ENCODE measurements at regions not wholly inside any gene's neighbourhood (a gene's known extent, or its start where the extent isn't known, plus 50 kb on each side); places are given as distances from the start of the nearest gene placed in this dataset.
"Not testable (repeated sequence)": the region's sequence is repeated elsewhere in the genome, so short reads cannot be mapped to it uniquely, and the experiment has no call there.

- ATAC-seq (ENCODE audit: low FRiP score in 2 of 2) (no peak), DNase-seq (peak in 1 of 2 donors; percentile 61)
- Histone ChIP-seq H3K9me3 (no peaks in the 10 kb centered on the region), H3K27ac (no peak overlapping the region), H3K27me3 (no peaks in the 10 kb centered on the region), H3K4me1 (peaks cover 0 to 5% (median 0%) of the 10 kb centered on the region in 4 donors), H3K36me3 (no peaks in the 10 kb centered on the region), H3K4me3 (no peak overlapping the region)
- no peak for TF ChIP-seq EP300 (IDR thresholded peaks at IDR 0.05)
- TF ChIP-seq POLR2AphosphoS5 (IDR thresholded peaks at IDR 0.05), result no peak
- TF ChIP-seq CTCF (IDR thresholded peaks at IDR 0.05), result no peak
- no peak for TF ChIP-seq POLR2A (IDR thresholded peaks at IDR 0.05)
- WGBS, 2 donors, result 62 to 85% methylated on average over 21 to 38 of the region's 41 CpGs
Measured at GRCh38 chr20:30281584-30282197, 975.8 kb upstream of the DEFB115 start.

- DNase-seq, result peak in 1 of 2 donors; percentile 93
- not testable (repeated sequence) for H3K36me3 ChIP-seq; ATAC-seq (ENCODE audit: low FRiP score in 2 of 2); H3K9me3 ChIP-seq; H3K4me1 ChIP-seq; H3K27me3 ChIP-seq
- H3K4me3 ChIP-seq, result peak overlapping the region in 3 of 4 donors; percentile 33 to 63 (median 52)
- WGBS, 2 donors, result 48 to 52% methylated on average over 21 to 47 of the region's 47 CpGs
- H3K27ac ChIP-seq, result peak overlapping the region in 2 of 4 donors; percentile 14 to 56
Measured at GRCh38 chr20:30283476-30284280, 973.8 kb upstream of the DEFB115 start.

GRCh38 chr20:30284281-30284905, 973.1 kb upstream of the DEFB115 start:
- Histone ChIP-seq H3K27ac (no peak overlapping the region), H3K4me3 (peak overlapping the region in 3 of 4 donors; percentile 33 to 63 (median 52)), H3K4me1 (peaks cover 0 to 5% (median 0%) of the 10 kb centered on the region in 4 donors), H3K9me3 (no peaks in the 10 kb centered on the region), H3K27me3 (no peaks in the 10 kb centered on the region), H3K36me3 (no peaks in the 10 kb centered on the region)
- TF ChIP-seq POLR2A (IDR thresholded peaks at IDR 0.05) (no peak), EP300 (IDR thresholded peaks at IDR 0.05) (no peak), POLR2AphosphoS5 (IDR thresholded peaks at IDR 0.05) (no peak), CTCF (IDR thresholded peaks at IDR 0.05) (no peak)
- ATAC-seq (ENCODE audit: low FRiP score in 2 of 2) (no peak), DNase-seq (no peak)
- 63 to 83% methylated on average over 19 to 31 of the region's 33 CpGs for WGBS, 2 donors

- DNase-seq, result peak in 1 of 2 donors; percentile 37
- Histone ChIP-seq H3K27me3 (no peaks in the 10 kb centered on the region), H3K27ac (no peak overlapping the region), H3K36me3 (no peaks in the 10 kb centered on the region), H3K9me3 (no peaks in the 10 kb centered on the region), H3K4me1 (peaks cover 0 to 10% (median 0%) of the 10 kb centered on the region in 4 donors), H3K4me3 (no peak overlapping the region)
- TF ChIP-seq POLR2A (IDR thresholded peaks at IDR 0.05), result no peak
- no peak for TF ChIP-seq POLR2AphosphoS5 (IDR thresholded peaks at IDR 0.05)
- no peak for TF ChIP-seq CTCF (IDR thresholded peaks at IDR 0.05)
- no peak for TF ChIP-seq EP300 (IDR thresholded peaks at IDR 0.05)
- ATAC-seq (ENCODE audit: low FRiP score in 2 of 2), result no peak
- 79 to 93% methylated on average over 17 of the region's 17 CpGs for WGBS, 2 donors
Measured at GRCh38 chr20:30285677-30286076, 971.8 kb upstream of the DEFB115 start.

- no peak overlapping the region for H3K4me3 ChIP-seq
- no peak for TF ChIP-seq POLR2AphosphoS5 (IDR thresholded peaks at IDR 0.05)
- no peak for TF ChIP-seq POLR2A (IDR thresholded peaks at IDR 0.05)
- no peak for TF ChIP-seq EP300 (IDR thresholded peaks at IDR 0.05)
- no peak for TF ChIP-seq CTCF (IDR thresholded peaks at IDR 0.05)
- no peaks in the 10 kb centered on the region for H3K36me3 ChIP-seq
- H3K27me3 ChIP-seq, result no peaks in the 10 kb centered on the region
- H3K9me3 ChIP-seq, result no peaks in the 10 kb centered on the region
- DNase-seq (peak in 1 of 2 donors; percentile 62), ATAC-seq (ENCODE audit: low FRiP score in 2 of 2) (no peak)
- 64 to 77% methylated on average over 8 to 15 of the region's 15 CpGs for WGBS, 2 donors
- H3K27ac ChIP-seq, result no peak overlapping the region
- peaks cover 0 to 11% (median 0%) of the 10 kb centered on the region in 4 donors for H3K4me1 ChIP-seq
Measured at GRCh38 chr20:30286157-30286556, 971.3 kb upstream of the DEFB115 start.

- H3K9me3 ChIP-seq; ATAC-seq (ENCODE audit: low FRiP score in 2 of 2); H3K4me3 ChIP-seq; H3K36me3 ChIP-seq; H3K27me3 ChIP-seq; H3K27ac ChIP-seq: not testable (repeated sequence)
- H3K4me1 ChIP-seq, result peaks cover 0 to 11% (median 0%) of the 10 kb centered on the region in 4 donors
- 90 to 97% methylated on average over 14 to 22 of the region's 22 CpGs for WGBS, 2 donors
- DNase-seq, result peak in 1 of 2 donors; percentile 69
Measured at GRCh38 chr20:30287459-30287858, 970.0 kb upstream of the DEFB115 start.
